MM.1S (cell line): ENCODE measurements at regions not wholly inside any gene's neighbourhood (a gene's known extent, or its start where the extent isn't known, plus 50 kb on each side); places are given as distances from the start of the nearest gene placed in this dataset.

Experiments used
- EZH2 ChIP-seq: fragments of 300-600 bp; sonication (generic); optimal IDR thresholded peaks from 2 replicates; pipeline ENCODE3; 2017; ENCODE audit warnings: low read depth, mild to moderate bottlenecking, antibody characterized with exemption, low read length, mixed read lengths
- TF ChIP-seq, protein P1 (sequence below): fragments of 300-600 bp; sonication (generic); IDR thresholded peaks from 2 replicates; pipeline ENCODE4 v1.5.1; 2016; ENCODE audit warnings: antibody characterized with exemption, low read length, mixed read lengths

DNA sequence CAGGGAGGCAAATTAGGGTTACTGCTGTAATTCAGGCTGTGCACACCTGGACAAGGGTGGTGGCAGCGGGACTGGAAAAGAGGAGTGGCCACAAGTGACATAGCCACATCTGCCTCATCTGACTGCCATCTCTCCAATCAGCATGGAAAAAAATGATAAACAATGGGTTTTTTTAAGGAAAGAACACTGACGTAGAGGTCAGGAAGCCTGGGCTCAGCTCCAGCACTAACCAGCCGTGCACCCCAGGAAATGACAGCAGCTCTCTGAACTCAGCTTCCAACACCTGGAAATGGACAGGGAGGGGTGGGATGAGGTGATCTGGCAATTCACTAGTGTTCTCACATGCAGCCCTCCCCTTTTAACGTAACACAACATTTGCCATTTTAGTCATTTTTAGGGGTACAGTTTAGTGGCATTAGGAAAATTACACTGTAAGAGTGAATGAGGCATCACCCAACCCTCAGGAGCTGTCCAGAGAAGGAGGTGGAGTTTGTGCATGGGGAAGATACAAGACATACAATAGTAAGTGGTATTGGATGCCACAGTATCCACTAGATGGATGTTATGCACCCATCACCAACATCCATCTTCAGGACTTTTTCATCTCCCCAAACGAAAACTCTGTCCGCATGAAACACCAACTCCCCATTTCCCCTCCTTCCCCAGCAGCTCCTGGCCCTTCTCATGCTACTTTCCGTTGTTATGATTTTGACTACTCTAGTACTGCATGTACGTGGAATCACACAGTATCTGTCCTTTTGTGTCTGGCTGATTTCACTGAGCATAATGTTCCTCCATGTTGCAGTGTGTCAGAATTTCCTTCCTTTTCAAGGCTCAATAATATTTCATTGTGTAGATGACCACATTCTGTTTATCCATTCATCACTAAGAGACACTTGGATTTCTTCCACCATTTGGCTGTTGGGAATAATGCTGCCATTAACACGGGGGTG lies 215.5 kb upstream of the ECI2 start:
- TF ChIP-seq, protein P1, sequence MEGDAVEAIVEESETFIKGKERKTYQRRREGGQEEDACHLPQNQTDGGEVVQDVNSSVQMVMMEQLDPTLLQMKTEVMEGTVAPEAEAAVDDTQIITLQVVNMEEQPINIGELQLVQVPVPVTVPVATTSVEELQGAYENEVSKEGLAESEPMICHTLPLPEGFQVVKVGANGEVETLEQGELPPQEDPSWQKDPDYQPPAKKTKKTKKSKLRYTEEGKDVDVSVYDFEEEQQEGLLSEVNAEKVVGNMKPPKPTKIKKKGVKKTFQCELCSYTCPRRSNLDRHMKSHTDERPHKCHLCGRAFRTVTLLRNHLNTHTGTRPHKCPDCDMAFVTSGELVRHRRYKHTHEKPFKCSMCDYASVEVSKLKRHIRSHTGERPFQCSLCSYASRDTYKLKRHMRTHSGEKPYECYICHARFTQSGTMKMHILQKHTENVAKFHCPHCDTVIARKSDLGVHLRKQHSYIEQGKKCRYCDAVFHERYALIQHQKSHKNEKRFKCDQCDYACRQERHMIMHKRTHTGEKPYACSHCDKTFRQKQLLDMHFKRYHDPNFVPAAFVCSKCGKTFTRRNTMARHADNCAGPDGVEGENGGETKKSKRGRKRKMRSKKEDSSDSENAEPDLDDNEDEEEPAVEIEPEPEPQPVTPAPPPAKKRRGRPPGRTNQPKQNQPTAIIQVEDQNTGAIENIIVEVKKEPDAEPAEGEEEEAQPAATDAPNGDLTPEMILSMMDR = no peak
- no peak for TF ChIP-seq EZH2
